ENCODE measurements at regions not wholly inside any gene's neighbourhood (a gene's known extent, or its start where the extent isn't known, plus 50 kb on each side); places are given as distances from the start of the nearest gene placed in this dataset.

DNA sequence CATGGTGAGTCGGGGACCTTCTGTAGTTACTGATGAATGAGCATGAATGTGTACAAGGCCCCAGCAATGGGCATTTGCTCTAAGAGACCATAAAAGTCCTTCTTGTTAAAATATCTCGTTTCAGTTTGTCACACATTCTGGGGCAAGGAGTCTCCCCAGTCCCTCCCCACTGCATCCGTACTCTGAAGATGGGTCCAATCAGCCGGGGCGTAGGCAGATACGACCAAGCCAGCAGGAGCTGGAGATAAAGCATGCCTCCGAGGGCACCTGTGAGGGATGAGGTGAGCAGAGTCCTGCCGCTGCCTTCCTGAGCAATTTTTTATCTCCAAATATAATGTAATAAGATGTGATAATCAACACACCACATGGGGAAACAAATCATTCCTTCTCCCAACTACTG is 528.5 kb downstream of the BCL11B start:
- TF ChIP-seq, protein P1, sequence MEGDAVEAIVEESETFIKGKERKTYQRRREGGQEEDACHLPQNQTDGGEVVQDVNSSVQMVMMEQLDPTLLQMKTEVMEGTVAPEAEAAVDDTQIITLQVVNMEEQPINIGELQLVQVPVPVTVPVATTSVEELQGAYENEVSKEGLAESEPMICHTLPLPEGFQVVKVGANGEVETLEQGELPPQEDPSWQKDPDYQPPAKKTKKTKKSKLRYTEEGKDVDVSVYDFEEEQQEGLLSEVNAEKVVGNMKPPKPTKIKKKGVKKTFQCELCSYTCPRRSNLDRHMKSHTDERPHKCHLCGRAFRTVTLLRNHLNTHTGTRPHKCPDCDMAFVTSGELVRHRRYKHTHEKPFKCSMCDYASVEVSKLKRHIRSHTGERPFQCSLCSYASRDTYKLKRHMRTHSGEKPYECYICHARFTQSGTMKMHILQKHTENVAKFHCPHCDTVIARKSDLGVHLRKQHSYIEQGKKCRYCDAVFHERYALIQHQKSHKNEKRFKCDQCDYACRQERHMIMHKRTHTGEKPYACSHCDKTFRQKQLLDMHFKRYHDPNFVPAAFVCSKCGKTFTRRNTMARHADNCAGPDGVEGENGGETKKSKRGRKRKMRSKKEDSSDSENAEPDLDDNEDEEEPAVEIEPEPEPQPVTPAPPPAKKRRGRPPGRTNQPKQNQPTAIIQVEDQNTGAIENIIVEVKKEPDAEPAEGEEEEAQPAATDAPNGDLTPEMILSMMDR (IDR thresholded peaks at IDR 0.05): no peak
- no peak for TF ChIP-seq POLR2A (IDR thresholded peaks at IDR 0.05)
- TF ChIP-seq EP300 (IDR thresholded peaks at IDR 0.05): no peak
